ENCODE measurements at regions not wholly inside any gene's neighbourhood (a gene's known extent, or its start where the extent isn't known, plus 50 kb on each side); places are given as distances from the start of the nearest gene placed in this dataset.

- no peak for TF ChIP-seq CTCF (IDR thresholded peaks at IDR 0.05; ENCODE audit: low read depth, low read length, missing input control)
- TF ChIP-seq SP1 (IDR thresholded peaks at IDR 0.05): no peak
- no peak for TF ChIP-seq EGR1 (IDR thresholded peaks at IDR 0.05; ENCODE audit: low read depth in 2 of 2)
- no peak for TF ChIP-seq JUND (IDR thresholded peaks at IDR 0.05)
- TF ChIP-seq YY1 (IDR thresholded peaks at IDR 0.05): no peak
Measured at GRCh38 chr7:92963566-92963965, 127.2 kb upstream of the CDK6 start.

Data from liver (tissue), 3 donors.